SK-N-SH (cell line): ENCODE measurements at regions not wholly inside any gene's neighbourhood (a gene's known extent, or its start where the extent isn't known, plus 50 kb on each side); places are given as distances from the start of the nearest gene placed in this dataset.

Experiments used
- CTCF ChIA-PET: fragments of 300-600, 350-600 bp; formaldehyde crosslinking; extraction: SDS; loops from one replicate; lab custom pipeline; 2021; lab: Yijun Ruan, JAX
- POLR2A ChIA-PET: fragments of 350-600 bp; sonication (Branson Sonifier 250); formaldehyde crosslinking; extraction: SDS; loops from one replicate; lab custom pipeline; 2020; ENCODE audit warnings: antibody characterized with exemption, inconsistent platforms; lab: Yijun Ruan, JAX
- DNase-seq: peaks from one replicate; pipeline ENCODE4 v3.0.0; 2012
- H2AFZ ChIP-seq: fragments of 200-600 bp; sonication (generic); 2 replicates; pipeline ENCODE4 v1.8.1; 2016; ENCODE audit warnings: antibody characterized with exemption, mild to moderate bottlenecking, low read depth
- H3F3A ChIP-seq: fragments of 200-600 bp; sonication (generic); replicated peaks from 2 replicates; pipeline ENCODE3; 2016; ENCODE audit warnings: antibody characterized with exemption, mild to moderate bottlenecking; ENCODE audit not compliant: insufficient read depth
- H3K27ac ChIP-seq, 2 experiments: fragments of 200-500 bp in 1 of 2; fragments of 200-600 bp in 1 of 2; sonication (Bioruptor generic) in 1 of 2; sonication (generic), shearing (Covaris generic) in 1 of 2; 2 replicates each; pipeline versions ENCODE4 v1.5.1 to v1.6.1; 2014 to 2016; ENCODE audit warnings: low read depth in 2 of 2, inconsistent platforms in 1 of 2, low read length in 1 of 2, mild to moderate bottlenecking in 1 of 2, mixed read lengths in 1 of 2
- H3K27me3 ChIP-seq: fragments of 200-600 bp; sonication (generic), shearing (Covaris generic); 2 replicates; pipeline ENCODE4 v1.6.1; 2016; ENCODE audit warnings: mixed run types; ENCODE audit not compliant: insufficient read depth
- H3K36me3 ChIP-seq, 2 experiments: fragments of 200-500 bp in 1 of 2; fragments of 200-600 bp in 1 of 2; sonication (Bioruptor generic) in 1 of 2; sonication (generic) in 1 of 2; replicated peaks in 1 of 2; 2 replicates each; pipeline versions ENCODE3 to v1.5.1; 2014 to 2016; ENCODE audit warnings: low read length in 1 of 2, mild to moderate bottlenecking in 1 of 2; ENCODE audit not compliant: insufficient read depth in 2 of 2, control insufficient read depth in 1 of 2
- H3K4me1 ChIP-seq, 2 experiments: fragments of 200-500 bp in 1 of 2; fragments of 200-600 bp in 1 of 2; sonication (Bioruptor generic) in 1 of 2; sonication (generic), shearing (Covaris generic) in 1 of 2; 2 replicates each; pipeline versions ENCODE4 v1.5.1 to v1.6.1; 2014 to 2016; ENCODE audit warnings: low read depth in 1 of 2, low read length in 1 of 2, mixed run types in 1 of 2; ENCODE audit not compliant: insufficient read depth in 2 of 2, control insufficient read depth in 1 of 2
- H3K4me2 ChIP-seq: fragments of 200-600 bp; sonication (generic), shearing (Covaris generic); 2 replicates; pipeline ENCODE4 v1.6.1; 2017; ENCODE audit warnings: mixed run types
- H3K4me3 ChIP-seq, 2 experiments: fragments of 200-500 bp in 1 of 2; fragments of 200-600 bp in 1 of 2; sonication (Bioruptor generic) in 1 of 2; sonication (generic), shearing (Covaris generic) in 1 of 2; 2 replicates each; pipeline versions ENCODE4 v1.5.1 to v1.8.1; 2014 to 2016; ENCODE audit warnings: low read depth in 2 of 2, inconsistent platforms in 1 of 2, low read length in 1 of 2, mild to moderate bottlenecking in 1 of 2, mixed read lengths in 1 of 2, moderate library complexity in 1 of 2
- H3K79me2 ChIP-seq: fragments of 200-600 bp; sonication (generic); 2 replicates; pipeline ENCODE4 v1.8.1; 2017; ENCODE audit warnings: mild to moderate bottlenecking; ENCODE audit not compliant: insufficient read depth
- H3K9ac ChIP-seq: fragments of 200-600 bp; sonication (generic); 2 replicates; pipeline ENCODE4 v1.6.1; 2017; ENCODE audit warnings: mixed run types
- H3K9me2 ChIP-seq: fragments of 200-600 bp; sonication (generic); 2 replicates; pipeline ENCODE4 v1.6.1; 2017; ENCODE audit warnings: mixed run types
- H3K9me3 ChIP-seq: fragments of 200-600 bp; sonication (generic); 2 replicates; pipeline ENCODE4 v1.6.1; 2017; ENCODE audit warnings: mixed run types, mild to moderate bottlenecking, moderate library complexity
- H4K20me1 ChIP-seq: fragments of 200-600 bp; sonication (generic); 2 replicates; pipeline ENCODE4 v1.6.1; 2017; ENCODE audit warnings: mild to moderate bottlenecking, mixed run types; ENCODE audit not compliant: insufficient read depth
- CHD2 ChIP-seq: fragments of 150-350 bp; IDR thresholded peaks from 2 replicates; pipeline ENCODE4 v1.6.1; 2018; ENCODE audit warnings: low read length; ENCODE audit not compliant: partially characterized antibody
- CTCF ChIP-seq: fragments of 200-600 bp; sonication (generic); IDR thresholded peaks from 2 replicates; pipeline ENCODE4 v1.6.1; 2017; ENCODE audit warnings: antibody characterized with exemption, mild to moderate bottlenecking, moderate library complexity
- FOSL2 ChIP-seq: IDR thresholded peaks from 2 replicates; pipeline ENCODE4 v1.4.0; 2012; ENCODE audit warnings: low read depth, mild to moderate bottlenecking, moderate library complexity, borderline replicate concordance
- GABPA ChIP-seq: IDR thresholded peaks from 2 replicates; pipeline ENCODE4 v1.4.0; 2012; ENCODE audit warnings: low read depth, mild to moderate bottlenecking
- GATA2 ChIP-seq: sonication (generic); formaldehyde crosslinking; IDR thresholded peaks from 2 replicates; pipeline ENCODE4 v1.5.0; 2020; ENCODE audit warnings: mild to moderate bottlenecking, missing genetic modification reagents
- IRF3 ChIP-seq: fragments of 150-350 bp; IDR thresholded peaks from 2 replicates; pipeline ENCODE4 v1.6.1; 2016; ENCODE audit warnings: mild to moderate bottlenecking, low read depth, low read length
- JUND ChIP-seq: IDR thresholded peaks from 2 replicates; pipeline ENCODE4 v1.4.0; 2012
- MAX ChIP-seq: IDR thresholded peaks from 2 replicates; pipeline ENCODE4 v1.4.0; 2012; ENCODE audit warnings: low read depth
- MXI1 ChIP-seq: IDR thresholded peaks from 2 replicates; pipeline ENCODE4 v1.6.1; 2012; ENCODE audit warnings: mild to moderate bottlenecking, low read depth, low read length, improper control_type of control experiment
- NFIC ChIP-seq: IDR thresholded peaks from 2 replicates; pipeline ENCODE4 v1.4.0; 2012; ENCODE audit warnings: borderline replicate concordance
- RAD21 ChIP-seq: IDR thresholded peaks from 2 replicates; pipeline ENCODE4 v1.6.1; 2012; ENCODE audit warnings: mild to moderate bottlenecking, low read length
- RCOR1 ChIP-seq: fragments of 150-350 bp; IDR thresholded peaks from 2 replicates; pipeline ENCODE4 v1.6.1; 2017; ENCODE audit warnings: antibody characterized with exemption, low read length
- REST ChIP-seq: IDR thresholded peaks from 2 replicates; pipeline ENCODE4 v1.6.1; 2012; ENCODE audit warnings: mild to moderate bottlenecking, low read depth, low read length, moderate library complexity
- RXRA ChIP-seq: IDR thresholded peaks from 2 replicates; pipeline ENCODE4 v1.4.0; 2012; ENCODE audit warnings: low read depth, mild to moderate bottlenecking, borderline replicate concordance
- TAF1 ChIP-seq: IDR thresholded peaks from 2 replicates; pipeline ENCODE4 v1.6.1; 2012; ENCODE audit warnings: low read depth, mild to moderate bottlenecking, low read length, moderate library complexity, borderline replicate concordance
- TEAD4 ChIP-seq: IDR thresholded peaks from 2 replicates; pipeline ENCODE4 v1.4.0; 2012; ENCODE audit warnings: mild to moderate bottlenecking, borderline replicate concordance; ENCODE audit not compliant: insufficient read depth
- USF1 ChIP-seq: IDR thresholded peaks from 2 replicates; pipeline ENCODE4 v1.4.0; 2012; ENCODE audit warnings: low read depth, borderline replicate concordance
- WGBS: methylation state at CpG from one replicate; pipeline ENCODE4 v1.1.6; 2017; ENCODE audit warnings: low lambda C conversion rate; 5-methylcytosine and 5-hydroxymethylcytosine counted together

- CTCF ChIA-PET, result no interaction called here
- Histone ChIP-seq H3K9me3 (no peaks in the 10 kb centered on the region), H3K27me3 (no peaks in the 10 kb centered on the region), H4K20me1 (no peaks in the 10 kb centered on the region), H3F3A (peaks cover 2% of the 10 kb centered on the region), H3K4me1 (no peaks in the 10 kb centered on the region; a peak in 1 of 4 replicates), H3K9ac (no peak overlapping the region), H3K36me3 (no peaks in the 10 kb centered on the region), H3K9me2 (no peaks in the 10 kb centered on the region), H3K4me3 (no peak overlapping the region), H3K79me2 (no peaks in the 10 kb centered on the region), H3K27ac (no peak overlapping the region), H2AFZ (no peak overlapping the region), H3K4me2 (no peak overlapping the region)
- DNase-seq, result no peak
- TF ChIP-seq TEAD4 (no peak), RXRA (no peak), REST (no peak), USF1 (no peak), RCOR1 (no peak), MXI1 (no peak), GABPA (no peak), IRF3 (no peak), NFIC (no peak), RAD21 (no peak), JUND (no peak), GATA2 (CRISPR knock-in tag) (no peak), MAX (no peak), CHD2 (no peak), CTCF (no peak), TAF1 (no peak), FOSL2 (no peak)
- 90% methylated on average over 4 of the region's 4 CpGs for WGBS
- POLR2A ChIA-PET, result no interaction called here
Observed at GRCh38 chr6:147133669-147134068, 70.5 kb upstream of the STXBP5 start.
